ENCODE measurements at regions not wholly inside any gene's neighbourhood (a gene's known extent, or its start where the extent isn't known, plus 50 kb on each side); places are given as distances from the start of the nearest gene placed in this dataset.

DNA sequence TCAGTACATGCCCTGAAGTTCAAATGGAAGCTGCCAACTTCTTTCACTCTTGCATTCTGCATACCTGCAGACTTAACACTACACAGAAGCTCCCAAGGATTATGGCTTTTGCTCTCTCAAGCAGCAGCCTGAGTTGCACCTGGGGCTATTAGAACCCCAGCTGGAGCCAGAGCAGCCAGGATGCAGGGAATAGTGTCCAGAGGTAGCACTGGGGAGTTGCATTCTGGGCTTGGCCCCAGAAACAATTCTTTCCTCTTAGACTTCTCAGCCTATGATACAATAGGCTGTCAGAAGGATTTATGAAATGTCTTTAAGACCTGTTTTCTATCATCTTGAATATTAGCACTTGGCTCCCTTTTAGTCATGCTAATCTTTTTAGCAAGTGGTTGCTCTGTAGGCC, 886.7 kb upstream of the GHITM start:
- DNase-seq: no peak

DNA sequence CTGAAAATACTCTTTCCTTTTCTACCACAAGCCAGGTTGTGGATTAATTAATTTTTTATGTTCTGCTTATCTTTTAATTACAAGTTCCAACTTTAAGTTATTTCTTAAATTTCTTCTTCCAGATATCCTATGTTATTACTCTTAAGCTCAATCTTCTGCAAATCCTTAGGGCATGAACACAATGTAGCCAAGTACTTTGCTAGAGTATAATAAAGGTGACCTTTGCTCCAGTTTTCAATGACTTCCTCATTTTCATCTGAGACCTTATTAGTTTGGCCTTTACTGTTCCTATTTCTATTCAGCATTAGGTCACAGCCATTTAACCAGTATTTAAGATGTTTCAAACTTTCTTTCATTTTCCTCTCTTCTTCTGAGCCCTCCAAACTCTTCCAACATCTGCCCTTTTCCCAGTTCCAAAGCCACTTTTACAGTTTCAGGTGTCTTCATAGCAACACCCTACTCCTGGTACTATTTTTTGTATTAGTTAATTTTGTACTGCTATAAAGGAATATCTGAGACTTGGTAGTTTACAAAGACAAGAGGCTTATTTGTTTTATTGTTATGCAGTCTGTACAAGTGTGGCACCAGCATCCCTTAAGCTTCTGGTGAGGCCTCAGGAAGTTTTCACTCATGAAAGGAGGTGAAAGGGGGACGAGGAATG, 886.2 kb upstream of the GHITM start:
- DNase-seq: no peak

DNA sequence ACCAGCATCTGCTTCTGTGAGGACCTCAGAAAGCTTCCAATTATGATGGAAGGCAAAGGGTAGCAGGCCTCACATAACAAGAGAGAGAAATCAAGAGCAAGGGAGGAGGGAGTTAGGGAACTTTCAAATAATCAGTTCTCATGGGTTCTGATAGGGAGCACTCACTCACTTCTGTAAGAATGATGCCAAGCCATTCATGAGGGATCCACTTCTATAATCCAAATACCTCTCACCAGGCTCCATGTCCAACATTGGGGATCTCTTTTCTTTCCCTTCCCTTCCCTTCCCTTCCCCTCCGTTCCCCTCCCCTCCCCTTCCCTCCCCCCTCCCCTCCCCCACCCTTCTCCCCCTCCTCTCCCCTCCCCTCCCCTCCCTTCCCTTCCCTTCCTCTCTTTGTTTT, 884.6 kb upstream of the GHITM start:
- DNase-seq: no peak

DNA sequence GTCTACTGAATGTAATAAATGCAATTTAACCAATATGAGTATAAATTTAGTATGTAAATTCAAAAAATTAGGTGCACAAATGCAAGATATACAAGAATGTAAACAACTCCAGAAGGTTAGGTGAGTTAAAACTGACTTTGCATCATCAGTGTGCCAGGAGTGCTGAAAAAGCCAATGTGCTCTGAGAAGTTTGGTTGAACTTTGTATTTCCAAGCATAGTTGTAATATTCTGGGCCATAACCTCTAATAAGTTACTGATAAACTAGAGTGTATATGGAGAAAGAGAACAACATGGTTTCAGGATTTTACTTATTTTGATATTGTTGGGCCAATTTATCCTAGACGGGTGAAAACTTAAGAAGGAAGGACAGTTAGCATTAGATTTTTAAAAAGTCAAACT, 876.9 kb upstream of the GHITM start:
- DNase-seq: no peak

DNA sequence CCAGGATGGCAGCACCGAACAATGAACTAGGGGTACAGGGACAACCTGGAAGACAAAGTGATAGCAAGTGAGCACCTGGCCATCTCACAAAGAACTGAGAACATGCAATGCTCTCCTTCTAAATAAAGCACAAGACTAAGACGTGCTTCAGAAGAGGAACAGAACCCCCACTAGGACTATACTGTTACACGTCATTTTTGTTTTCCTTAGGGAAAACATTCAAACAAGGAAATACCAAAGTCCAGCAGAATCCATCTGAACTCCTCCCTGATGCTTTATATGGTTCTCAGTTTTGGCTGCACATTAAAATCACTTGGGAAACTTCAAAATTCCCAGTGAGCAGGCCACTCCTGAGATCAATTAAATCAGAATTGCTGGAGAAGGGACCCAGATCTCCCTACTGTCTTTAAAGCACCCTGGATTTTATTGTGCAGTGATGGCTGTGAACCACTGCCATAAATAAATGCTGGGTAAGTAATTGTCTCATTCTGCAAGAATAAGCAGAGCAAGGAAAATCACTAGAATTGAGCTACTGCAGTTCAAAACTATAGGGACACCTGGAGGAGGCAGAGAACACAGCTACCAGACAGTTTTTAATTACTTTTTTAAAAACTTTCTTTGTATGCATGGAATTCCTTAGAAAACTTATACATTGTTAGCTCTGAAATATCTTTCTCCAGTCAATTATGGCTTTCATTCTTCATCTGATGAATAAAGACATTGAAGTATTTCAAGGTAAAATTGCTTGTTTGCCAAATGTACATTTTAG, 866.5 kb upstream of the GHITM start:
- DNase-seq: no peak

DNA sequence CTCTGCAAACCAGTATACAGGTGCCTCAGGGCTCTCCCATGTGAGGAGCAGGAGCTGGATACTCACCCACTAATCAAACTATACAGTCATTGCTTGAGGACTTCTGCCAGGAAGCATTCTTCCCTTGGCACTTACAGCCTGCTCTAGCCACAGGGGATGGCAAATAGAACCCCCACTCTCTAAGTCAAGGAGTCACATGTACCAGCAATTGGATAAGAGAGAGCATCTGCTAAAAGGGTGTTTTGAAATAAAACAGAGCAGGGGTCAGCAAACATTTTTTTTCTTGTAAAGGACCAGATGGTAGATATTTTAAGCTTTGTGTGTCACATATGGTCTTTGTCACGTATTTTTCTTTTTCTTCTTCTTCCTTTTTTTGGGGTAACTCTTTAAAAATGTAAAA, 865.2 kb upstream of the GHITM start:
- DNase-seq: no peak

DNA sequence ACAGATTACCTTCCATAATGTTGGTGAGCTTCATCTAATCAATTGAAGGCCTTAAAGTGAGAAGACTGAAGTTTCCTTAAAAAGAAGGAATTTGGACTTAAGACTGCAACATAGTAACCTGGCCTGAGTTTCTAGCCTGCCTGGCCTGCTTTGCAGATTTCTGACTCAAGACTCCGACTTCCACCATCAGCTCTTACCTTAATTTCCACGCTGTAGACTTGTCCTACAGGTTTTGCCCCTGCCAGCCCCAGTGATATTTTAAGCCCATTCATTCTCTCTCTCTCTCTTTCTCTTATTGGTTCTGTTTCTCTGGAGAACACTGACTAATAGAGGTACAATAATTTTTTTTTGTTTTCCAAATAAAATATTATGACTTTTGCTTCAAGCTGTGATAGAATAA, 862.3 kb upstream of the GHITM start:
- DNase-seq: no peak

DNA sequence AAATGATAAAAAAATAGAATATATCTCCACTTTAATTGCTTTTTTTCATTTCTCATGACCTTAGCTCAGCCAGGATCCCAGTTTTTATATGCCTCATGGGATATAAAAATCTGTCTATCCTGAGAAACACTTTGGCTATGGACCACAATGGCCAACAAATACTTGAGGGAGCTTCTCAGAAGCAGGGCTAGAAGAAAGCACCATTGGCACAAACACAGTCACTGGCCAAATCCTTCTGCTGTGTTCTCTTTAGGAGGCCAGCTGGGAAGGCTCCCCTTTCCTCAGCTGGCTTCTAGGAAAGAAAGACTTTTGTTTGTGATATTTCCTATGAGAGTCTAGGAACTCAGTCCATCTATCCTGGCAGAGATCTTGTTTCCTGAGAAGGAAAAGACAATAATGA, 856.2 kb upstream of the GHITM start:
- no peak for DNase-seq

DNA sequence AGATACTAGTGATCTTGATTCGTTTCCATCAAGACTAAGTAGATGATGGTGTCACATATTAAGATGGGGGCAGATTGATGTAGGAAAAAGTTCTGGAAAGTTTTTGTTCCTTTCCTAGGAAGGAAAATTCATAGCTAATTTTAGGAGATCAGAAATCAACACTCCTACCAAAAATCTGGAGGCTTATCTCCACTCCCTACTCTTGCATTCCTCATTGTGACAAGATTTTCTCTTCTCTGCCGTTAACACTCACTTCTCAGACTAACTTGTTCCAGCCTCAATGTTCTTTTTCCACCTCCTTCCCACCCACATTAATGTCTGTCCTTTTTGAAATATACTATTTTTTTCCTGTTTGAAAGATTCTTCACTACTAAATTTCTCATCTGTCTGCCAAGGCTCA, 851.9 kb upstream of the GHITM start:
- DNase-seq: no peak

DNA sequence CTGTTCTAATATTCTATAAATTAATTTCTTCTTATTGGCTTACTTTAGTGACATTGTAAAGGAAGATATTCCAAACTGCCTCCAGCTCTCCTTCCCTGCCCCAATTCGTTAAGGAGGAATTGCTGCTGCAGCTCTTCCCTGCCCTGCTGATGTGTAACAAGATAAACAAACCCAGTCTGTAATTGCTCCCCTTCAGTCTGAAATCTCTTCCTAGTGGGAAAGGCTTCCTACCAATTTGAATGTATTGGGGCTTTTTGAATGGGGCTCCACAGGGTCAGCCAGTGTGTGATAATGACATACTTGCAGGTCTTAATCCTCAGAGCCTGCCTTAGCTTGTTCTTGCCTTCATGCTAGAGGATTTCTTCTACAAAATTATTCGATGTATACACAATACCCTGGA, 849.9 kb upstream of the GHITM start:
- DNase-seq: no peak

DNA sequence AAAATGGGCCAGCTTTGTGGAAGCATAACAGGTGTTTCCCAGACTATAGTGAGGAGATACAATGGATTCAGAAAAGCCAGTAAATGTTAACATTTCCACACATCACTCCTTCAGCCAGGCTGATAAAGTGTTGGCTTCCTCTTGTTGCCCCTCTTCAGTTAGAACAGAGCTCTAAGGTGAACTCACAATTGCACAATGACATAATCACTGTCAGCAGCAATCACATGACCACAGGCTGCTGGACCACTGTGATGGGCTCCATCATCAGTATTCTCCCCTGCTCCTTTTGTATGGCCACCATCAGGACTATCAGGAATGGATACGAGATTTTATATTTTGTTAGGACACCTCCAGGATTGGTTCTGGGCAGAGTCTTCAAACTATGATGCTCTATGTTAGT, 849.4 kb upstream of the GHITM start:
- DNase-seq: no peak

DNA sequence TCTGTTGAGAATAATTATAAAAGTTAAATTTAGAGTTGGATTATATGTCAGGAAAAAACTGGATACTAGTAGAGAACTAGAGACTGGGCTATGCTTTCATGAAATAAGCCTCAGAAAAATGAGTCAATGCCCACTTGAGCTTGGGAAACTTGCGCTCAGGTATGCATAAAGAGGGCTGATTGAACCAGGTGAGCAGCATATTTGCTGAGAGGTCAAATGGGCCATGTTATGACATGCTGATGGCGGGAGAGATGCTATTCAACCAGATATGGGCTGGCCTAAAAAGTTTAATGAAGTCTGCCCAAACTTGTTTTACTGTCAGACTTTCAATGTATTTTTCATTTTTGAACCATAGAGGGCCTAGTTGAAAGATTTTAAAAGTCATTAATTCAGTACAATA, 837.6 kb upstream of the GHITM start:
- no peak for DNase-seq

DNA sequence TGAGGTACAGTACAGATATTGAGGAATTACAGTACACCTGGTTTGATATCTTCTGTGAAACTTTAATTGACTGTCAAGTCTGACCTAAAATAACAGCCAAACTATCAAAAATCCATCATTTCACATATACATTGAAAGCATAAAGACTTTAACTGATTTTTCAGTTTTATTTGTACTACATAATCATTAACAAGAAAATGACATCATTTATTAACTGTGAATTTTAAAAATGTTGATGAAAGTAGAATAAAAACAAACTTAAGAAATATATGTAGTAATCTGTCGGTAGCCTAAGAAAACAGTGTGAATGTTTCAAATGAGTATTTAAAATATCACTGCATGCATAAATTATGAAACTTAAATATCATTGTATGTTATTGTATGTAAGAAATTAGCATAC, 836.7 kb upstream of the GHITM start:
- no peak for DNase-seq

DNA sequence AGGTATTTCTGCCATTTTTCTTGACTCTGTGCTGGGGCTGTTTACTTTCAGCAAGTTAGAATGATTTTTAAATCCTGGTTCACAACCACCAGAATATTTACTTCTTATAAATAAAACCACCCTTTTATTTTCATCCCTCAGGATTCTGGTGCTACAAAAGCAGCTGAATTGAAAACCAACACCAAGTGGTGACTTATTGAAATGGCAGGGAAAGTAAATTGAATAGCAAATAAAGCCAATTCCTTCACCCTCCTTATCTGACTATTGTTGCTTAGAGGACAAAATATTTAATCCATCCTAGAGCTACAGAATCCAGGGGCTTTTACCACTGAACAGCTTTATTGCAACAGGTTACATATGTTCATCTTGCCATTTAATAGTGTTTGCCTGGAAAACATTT, 828.6 kb upstream of the GHITM start:
- DNase-seq: no peak

DNA sequence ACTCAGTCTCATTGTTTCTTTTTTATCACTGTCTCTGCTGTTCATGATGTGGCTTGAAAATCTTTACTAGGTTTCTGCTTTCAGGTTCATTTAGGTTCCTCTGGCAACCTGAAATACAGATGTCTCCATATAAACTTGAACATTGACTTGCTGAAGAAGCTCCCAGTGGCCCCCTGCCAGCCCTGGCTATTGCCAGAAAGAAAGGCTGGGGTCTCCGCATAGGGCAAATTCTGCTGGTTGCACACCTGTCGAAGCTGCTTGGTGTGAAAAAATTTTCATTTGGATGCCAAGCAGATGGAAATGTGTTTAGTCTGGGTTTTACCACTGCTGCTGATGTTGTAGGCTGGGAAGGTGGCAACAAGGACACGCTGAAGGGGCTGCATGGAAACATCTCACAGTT, 826.7 kb upstream of the GHITM start:
- no peak for DNase-seq

DNA sequence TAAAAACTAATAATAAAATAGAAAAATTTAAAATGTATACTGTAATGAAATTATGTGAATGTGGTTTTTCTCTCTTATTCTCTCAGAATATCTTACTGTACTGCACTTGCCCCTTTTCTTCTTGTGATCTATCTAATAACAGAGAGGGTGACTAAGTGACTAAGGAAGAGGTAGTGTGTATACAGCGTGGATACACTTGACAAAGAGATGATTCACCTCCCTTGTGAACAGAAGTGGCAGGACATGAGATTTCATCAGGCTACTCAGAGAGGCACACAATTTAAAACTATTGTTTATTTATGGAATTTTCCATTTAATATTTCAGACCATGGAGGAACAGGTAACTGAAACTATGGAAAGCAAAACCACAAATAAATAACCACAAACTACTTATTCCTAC, 806.6 kb upstream of the GHITM start:
- DNase-seq: no peak

DNA sequence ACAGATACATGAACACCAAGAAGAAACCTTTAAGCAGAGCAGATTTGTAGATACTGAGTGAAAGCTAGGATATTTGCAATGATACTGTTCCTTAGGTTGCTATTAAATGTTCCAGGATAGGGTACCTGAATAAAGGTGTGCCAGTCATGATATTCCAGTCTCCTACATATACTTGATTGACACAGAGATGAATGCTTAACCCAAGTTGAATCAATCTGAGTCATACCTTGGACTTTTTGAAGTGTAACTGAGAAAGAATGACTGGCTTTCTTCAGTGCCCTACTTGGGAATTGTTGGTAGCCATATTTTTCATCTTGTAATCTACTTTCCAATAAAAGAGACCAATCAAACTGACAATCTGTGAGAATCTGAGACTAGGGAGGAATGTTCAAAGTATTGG, 805.7 kb upstream of the GHITM start:
- DNase-seq: no peak

DNA sequence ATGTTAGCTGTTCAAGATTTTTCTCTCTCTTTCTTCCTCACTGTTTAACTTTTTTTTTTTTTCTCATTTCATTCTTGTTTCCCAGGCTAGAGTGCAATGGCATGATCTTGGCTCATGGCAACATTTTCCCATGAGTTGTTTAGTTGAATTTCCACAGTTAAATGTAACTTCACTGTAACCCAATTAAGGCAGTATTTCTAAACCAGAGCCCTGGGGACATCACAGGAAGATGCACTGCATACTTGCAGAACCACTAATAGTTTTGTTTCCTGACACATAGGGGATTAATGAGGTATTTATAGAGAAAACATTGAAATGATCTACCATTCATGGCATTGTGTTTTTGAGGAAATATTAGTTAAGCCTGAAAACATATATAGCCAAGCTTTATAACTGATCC, 795.6 kb upstream of the GHITM start:
- no peak for DNase-seq

DNA sequence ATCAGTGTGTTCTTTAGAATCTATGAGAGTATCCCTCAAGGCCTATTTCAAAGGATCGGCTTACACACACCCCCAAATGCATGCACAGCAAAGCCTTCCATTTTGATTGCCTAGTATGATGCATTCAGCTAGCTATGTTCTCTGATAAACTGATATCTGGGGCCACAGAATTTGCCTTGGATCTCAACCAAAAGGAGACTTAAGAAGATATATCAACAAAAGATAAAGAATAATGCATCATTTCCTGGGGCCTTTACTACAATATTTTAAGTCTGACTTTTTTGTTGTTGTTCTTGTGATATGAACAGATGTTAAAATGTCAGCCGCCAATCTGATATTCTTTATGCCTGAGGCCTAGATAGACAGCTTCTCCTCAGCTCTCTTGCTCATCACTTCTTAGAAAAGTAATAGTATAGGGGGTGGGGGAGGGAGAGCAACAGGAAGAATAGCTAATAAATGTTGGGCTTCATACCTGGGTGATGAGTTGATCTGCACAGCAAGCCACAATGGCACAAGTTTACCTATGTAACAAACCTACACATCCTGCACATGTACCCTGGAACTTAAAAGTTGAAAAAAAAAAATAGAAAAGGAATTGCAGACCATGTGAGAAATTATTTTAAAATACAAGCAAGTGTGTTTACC, 792.9 kb upstream of the GHITM start:
- no peak for DNase-seq

DNA sequence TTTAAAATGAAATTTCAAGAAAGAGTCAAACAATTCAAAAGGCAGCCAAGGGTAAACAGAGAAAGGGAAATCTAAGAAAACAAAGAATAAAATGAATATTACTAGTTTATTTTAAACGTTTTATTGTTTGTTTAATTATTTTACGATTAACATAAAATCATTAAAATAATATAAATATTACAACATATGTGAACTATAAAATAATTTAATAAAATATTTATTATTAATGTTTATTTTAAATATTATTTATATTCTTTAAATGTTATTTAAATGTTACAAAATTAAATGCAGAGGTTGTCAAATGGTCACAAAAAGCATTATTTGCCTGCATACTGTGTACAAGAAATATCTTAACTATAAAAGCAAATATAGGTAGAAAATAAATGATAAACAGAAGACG, 786.7 kb upstream of the GHITM start:
- no peak for DNase-seq

DNA sequence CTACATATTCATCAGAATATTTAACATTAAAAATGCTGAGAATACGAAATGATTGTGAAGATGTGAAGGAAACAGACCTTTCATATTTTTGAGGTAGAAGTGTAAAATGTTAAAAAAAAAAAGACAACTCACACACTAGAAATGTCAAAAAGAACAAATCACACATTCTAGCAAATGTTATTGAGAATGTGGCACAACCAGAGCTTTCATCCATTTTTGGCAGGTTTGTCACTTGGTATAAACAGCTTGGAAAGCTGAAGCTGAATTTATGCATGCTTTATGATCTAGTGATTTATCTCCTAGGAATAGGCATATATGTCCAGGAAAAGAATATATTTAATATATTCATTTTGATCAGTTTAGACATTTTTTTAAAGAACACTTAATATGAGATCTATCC, 784.9 kb upstream of the GHITM start:
- DNase-seq: no peak

DNA sequence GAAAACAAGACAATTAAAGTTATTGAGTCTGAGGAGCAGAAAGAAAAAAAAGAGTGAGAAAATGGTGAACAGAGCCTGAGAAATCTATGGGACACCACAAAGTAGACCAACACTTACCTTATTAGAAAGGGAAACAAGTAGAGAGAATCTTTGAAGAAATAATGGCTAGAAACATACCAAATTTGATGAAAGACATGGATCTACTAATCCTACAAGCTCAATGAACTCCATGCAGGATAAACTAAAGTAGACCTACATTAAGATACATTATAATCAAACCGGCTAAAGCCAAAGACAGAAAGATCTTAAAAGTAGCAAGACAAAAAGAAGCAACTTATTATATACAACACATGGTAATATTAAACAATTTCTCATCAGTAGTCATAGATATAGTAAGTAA, 782.3 kb upstream of the GHITM start:
- no peak for DNase-seq

DNA sequence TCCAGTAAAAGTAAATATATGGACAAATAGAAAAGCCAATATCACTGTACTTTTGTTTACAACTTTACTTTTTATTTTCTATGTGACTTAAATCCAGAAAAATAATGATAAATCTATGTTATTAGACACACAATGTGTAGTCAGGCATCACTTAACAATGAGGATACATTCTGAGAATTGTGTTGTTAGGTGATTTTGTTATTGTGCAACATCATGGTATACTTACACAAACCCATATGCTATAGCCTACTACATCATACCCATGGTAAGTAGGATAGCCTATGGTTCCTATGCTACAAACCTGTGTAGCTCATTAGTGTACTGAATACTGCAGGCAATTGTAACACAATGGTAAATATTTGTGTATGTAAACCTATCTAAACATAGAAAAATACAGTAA, 781.7 kb upstream of the GHITM start:
- DNase-seq: no peak

DNA sequence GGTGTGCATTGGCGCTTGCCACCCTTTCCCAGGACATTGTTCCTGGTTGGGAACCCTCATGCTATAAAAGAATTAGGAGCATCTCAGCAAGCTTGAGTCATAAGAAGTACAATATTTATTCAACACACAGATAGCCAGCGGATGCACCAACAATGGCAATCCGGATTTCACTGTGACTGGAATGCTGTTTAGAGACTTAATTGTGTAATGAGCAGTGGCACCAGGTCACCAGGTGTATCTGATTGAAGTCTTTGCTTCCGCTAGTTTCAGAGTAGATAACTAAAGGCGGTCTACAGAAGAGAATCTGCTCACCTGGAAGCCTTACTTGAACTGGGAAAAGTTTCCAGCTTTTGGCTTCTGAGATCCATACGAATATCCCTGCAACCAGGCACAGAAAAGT, 772.3 kb upstream of the GHITM start:
- no peak for DNase-seq

All from retina (tissue), 1 donor.